Right atrium auricular region (tissue), 2 donors: ENCODE measurements at regions not wholly inside any gene's neighbourhood (a gene's known extent, or its start where the extent isn't known, plus 50 kb on each side); places are given as distances from the start of the nearest gene placed in this dataset.
"Not testable (repeated sequence)": the region's sequence is repeated elsewhere in the genome, so short reads cannot be mapped to it uniquely, and the experiment has no call there.

Experiments used
- DNase-seq: peaks from one replicate; pipeline ENCODE4 v3.0.0-alpha.2; 2019; ENCODE audit warnings: low spot score
- H3K27ac ChIP-seq, 2 donors: fragments of 200-600 bp; sonication (generic); 1 replicate in 1 of 2; 2 replicates in 1 of 2; pipeline ENCODE4 v1.5.1; 2016 to 2019
- H3K27me3 ChIP-seq, 2 donors: fragments of 200-600 bp; sonication (generic); one replicate each; pipeline versions ENCODE4 v1.5.1 to v1.6.0; 2017 to 2019
- H3K36me3 ChIP-seq: fragments of 200-600 bp; sonication (generic); one replicate; pipeline ENCODE4 v1.5.1; 2016
- H3K4me1 ChIP-seq, 2 donors: fragments of 200-600 bp; sonication (generic); one replicate each; pipeline versions ENCODE4 v1.5.1 to v1.6.0; 2017 to 2019
- H3K4me3 ChIP-seq, 2 donors: fragments of 200-600 bp; sonication (generic); 1 replicate in 1 of 2; 2 replicates in 1 of 2; pipeline ENCODE4 v1.5.1; 2017 to 2019; ENCODE audit warnings: mild to moderate bottlenecking in 1 of 2, moderate library complexity in 1 of 2
- H3K9me3 ChIP-seq, 2 donors: fragments of 200-600 bp; sonication (generic); one replicate each; pipeline ENCODE4 v1.5.1; 2019
- CTCF ChIP-seq, 2 donors: fragments of 200-600 bp; sonication (generic); IDR thresholded peaks; one replicate each; pipeline ENCODE4 v1.5.1; 2019; ENCODE audit warnings: antibody characterized with exemption in 2 of 2

- not testable (repeated sequence) for H3K27me3 ChIP-seq, H3K9me3 ChIP-seq, H3K27ac ChIP-seq, H3K4me1 ChIP-seq, DNase-seq, H3K4me3 ChIP-seq, H3K36me3 ChIP-seq
These were observed 351.0 kb downstream of the SPATA31A6 start for GRCh38 chr9:42534325-42534983.

- DNase-seq, H3K4me3 ChIP-seq, H3K4me1 ChIP-seq, H3K27me3 ChIP-seq, H3K27ac ChIP-seq, H3K36me3 ChIP-seq, H3K9me3 ChIP-seq: not testable (repeated sequence)
- peak in 1 of 2 donors; percentile 50 for TF ChIP-seq CTCF (IDR thresholded peaks at IDR 0.05)
These were observed 351.5 kb downstream of the SPATA31A6 start for GRCh38 chr9:42534984-42535325.

GRCh38 chr9:42550789-42551357 lies 367.4 kb downstream of the SPATA31A6 start:
- TF ChIP-seq CTCF (IDR thresholded peaks at IDR 0.05): peak; percentile 18 to 57
- not testable (repeated sequence) for DNase-seq
- peak overlapping the region in 1 of 2 donors; percentile 27 for H3K4me3 ChIP-seq

GRCh38 chr9:42568530-42568929 lies 385.1 kb downstream of the SPATA31A6 start:
- not testable (repeated sequence) for H3K4me3 ChIP-seq, H3K4me1 ChIP-seq, H3K9me3 ChIP-seq, H3K36me3 ChIP-seq, H3K27me3 ChIP-seq, H3K27ac ChIP-seq
- DNase-seq: peak; percentile 60

More at GRCh38 chr9:42550789-42551357, 367.4 kb downstream of the SPATA31A6 start:
- not testable (repeated sequence) for H3K9me3 ChIP-seq, H3K27ac ChIP-seq, H3K4me1 ChIP-seq, H3K27me3 ChIP-seq, H3K36me3 ChIP-seq

GRCh38 chr9:42568942-42569556 lies 385.6 kb downstream of the SPATA31A6 start:
- H3K4me1 ChIP-seq, H3K9me3 ChIP-seq, H3K27ac ChIP-seq, H3K4me3 ChIP-seq, DNase-seq, H3K36me3 ChIP-seq, H3K27me3 ChIP-seq: not testable (repeated sequence)

GRCh38 chr9:42577851-42578250 lies 394.4 kb downstream of the SPATA31A6 start:
- not testable (repeated sequence) for DNase-seq, H3K36me3 ChIP-seq, H3K4me1 ChIP-seq, H3K9me3 ChIP-seq, H3K27me3 ChIP-seq, H3K27ac ChIP-seq, H3K4me3 ChIP-seq
